22Rv1 (cell line): ENCODE measurements at regions not wholly inside any gene's neighbourhood (a gene's known extent, or its start where the extent isn't known, plus 50 kb on each side); places are given as distances from the start of the nearest gene placed in this dataset.

ENCODE experiments used
- ZFX ChIP-seq: fragments of 450-650 bp; IDR thresholded peaks from 2 replicates; pipeline ENCODE4 v1.6.1; 2017; ENCODE audit warnings: antibody characterized with exemption, borderline replicate concordance
- TF ChIP-seq, protein P1 (sequence below): fragments of 450-650 bp; IDR thresholded peaks from 2 replicates; pipeline ENCODE4 v1.5.1; 2017; ENCODE audit warnings: mild to moderate bottlenecking

- TF ChIP-seq, protein P1, sequence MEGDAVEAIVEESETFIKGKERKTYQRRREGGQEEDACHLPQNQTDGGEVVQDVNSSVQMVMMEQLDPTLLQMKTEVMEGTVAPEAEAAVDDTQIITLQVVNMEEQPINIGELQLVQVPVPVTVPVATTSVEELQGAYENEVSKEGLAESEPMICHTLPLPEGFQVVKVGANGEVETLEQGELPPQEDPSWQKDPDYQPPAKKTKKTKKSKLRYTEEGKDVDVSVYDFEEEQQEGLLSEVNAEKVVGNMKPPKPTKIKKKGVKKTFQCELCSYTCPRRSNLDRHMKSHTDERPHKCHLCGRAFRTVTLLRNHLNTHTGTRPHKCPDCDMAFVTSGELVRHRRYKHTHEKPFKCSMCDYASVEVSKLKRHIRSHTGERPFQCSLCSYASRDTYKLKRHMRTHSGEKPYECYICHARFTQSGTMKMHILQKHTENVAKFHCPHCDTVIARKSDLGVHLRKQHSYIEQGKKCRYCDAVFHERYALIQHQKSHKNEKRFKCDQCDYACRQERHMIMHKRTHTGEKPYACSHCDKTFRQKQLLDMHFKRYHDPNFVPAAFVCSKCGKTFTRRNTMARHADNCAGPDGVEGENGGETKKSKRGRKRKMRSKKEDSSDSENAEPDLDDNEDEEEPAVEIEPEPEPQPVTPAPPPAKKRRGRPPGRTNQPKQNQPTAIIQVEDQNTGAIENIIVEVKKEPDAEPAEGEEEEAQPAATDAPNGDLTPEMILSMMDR = no peak
- no peak for TF ChIP-seq ZFX
Observed at GRCh38 chr12:24206621-24207020, 257.2 kb upstream of the SOX5 start.
